ENCODE measurements at regions not wholly inside any gene's neighbourhood (a gene's known extent, or its start where the extent isn't known, plus 50 kb on each side); places are given as distances from the start of the nearest gene placed in this dataset.

DNA sequence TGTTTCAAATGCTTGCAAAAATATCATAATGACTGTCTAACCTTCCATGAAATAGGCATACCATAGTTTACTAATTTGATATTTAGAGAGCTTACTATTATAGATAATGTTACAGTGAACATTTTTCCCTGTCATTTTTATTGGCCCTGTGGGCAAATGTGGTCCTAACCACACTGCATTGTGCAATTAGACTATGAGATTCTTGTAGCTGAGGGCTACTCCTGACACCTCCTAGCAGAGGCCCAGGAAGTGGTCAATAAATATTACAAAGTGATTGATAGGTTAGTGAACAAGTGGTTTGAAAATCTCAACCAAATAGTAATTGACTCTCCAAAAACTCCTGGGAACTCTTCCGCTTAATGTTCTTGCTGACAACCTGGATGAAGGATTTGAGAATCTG lies 160.5 kb upstream of the KCNG1 start:
- Histone ChIP-seq H3K4me1 (ENCODE audit: control insufficient read depth, low read length) (no peaks in the 10 kb centered on the region), H4K20me1 (ENCODE audit: control insufficient read depth, insufficient read depth, low read depth, low read length) (no peaks in the 10 kb centered on the region), H3K27ac (ENCODE audit: low read depth, low read length) (no peak overlapping the region), H3F3A (ENCODE audit: control insufficient read depth, insufficient read depth) (no peaks in the 10 kb centered on the region), H3K9me3 (ENCODE audit: control insufficient read depth, insufficient read depth, low read length) (no peaks in the 10 kb centered on the region), H3K4me2 (ENCODE audit: low read length) (no peak overlapping the region), H3K27me3 (ENCODE audit: control insufficient read depth, low read length) (peaks cover 18% of the 10 kb centered on the region), H3K9me2 (replicated peaks; ENCODE audit: control insufficient read depth, low read length) (no peaks in the 10 kb centered on the region), H3K4me3 (ENCODE audit: low read length) (no peak overlapping the region), H3K36me3 (ENCODE audit: control insufficient read depth, low read length) (no peaks in the 10 kb centered on the region), H3K79me2 (ENCODE audit: control insufficient read depth, low read length) (no peaks in the 10 kb centered on the region)
- TF ChIP-seq EZH2phosphoT487 (IDR thresholded peaks at IDR 0.05; ENCODE audit: borderline replicate concordance, low read length), result no peak
- TF ChIP-seq, protein P1, sequence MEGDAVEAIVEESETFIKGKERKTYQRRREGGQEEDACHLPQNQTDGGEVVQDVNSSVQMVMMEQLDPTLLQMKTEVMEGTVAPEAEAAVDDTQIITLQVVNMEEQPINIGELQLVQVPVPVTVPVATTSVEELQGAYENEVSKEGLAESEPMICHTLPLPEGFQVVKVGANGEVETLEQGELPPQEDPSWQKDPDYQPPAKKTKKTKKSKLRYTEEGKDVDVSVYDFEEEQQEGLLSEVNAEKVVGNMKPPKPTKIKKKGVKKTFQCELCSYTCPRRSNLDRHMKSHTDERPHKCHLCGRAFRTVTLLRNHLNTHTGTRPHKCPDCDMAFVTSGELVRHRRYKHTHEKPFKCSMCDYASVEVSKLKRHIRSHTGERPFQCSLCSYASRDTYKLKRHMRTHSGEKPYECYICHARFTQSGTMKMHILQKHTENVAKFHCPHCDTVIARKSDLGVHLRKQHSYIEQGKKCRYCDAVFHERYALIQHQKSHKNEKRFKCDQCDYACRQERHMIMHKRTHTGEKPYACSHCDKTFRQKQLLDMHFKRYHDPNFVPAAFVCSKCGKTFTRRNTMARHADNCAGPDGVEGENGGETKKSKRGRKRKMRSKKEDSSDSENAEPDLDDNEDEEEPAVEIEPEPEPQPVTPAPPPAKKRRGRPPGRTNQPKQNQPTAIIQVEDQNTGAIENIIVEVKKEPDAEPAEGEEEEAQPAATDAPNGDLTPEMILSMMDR (IDR thresholded peaks at IDR 0.05; ENCODE audit: low read depth, low read length, poor library complexity, severe bottlenecking), result no peak

DNA sequence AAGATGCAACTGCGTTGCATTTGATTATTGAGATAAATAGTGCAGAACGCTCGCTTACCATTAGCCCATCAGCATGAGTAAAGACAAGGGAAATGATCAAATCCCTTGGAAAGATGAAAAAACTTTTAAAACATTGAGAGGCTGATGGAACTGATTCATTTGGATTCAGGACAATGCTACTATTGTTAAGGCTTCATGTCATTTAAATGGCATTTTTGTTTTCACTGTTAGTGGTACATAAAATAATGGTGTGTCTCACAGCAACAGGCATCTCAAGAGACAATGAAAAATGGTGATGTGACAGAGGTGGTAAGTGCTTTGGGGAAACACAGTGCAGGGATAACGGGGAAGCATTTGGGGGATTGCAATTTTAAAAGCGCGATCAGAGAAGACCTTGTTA lies 159.7 kb upstream of the KCNG1 start:
- Histone ChIP-seq H3K4me1 (ENCODE audit: control insufficient read depth, low read length) (no peaks in the 10 kb centered on the region), H3K36me3 (ENCODE audit: control insufficient read depth, low read length) (no peaks in the 10 kb centered on the region), H3K9me3 (ENCODE audit: control insufficient read depth, insufficient read depth, low read length) (no peaks in the 10 kb centered on the region), H3K79me2 (ENCODE audit: control insufficient read depth, low read length) (no peaks in the 10 kb centered on the region), H3K27ac (ENCODE audit: low read depth, low read length) (no peak overlapping the region), H3K4me2 (ENCODE audit: low read length) (no peak overlapping the region), H3K4me3 (ENCODE audit: low read length) (no peak overlapping the region), H3F3A (ENCODE audit: control insufficient read depth, insufficient read depth) (no peaks in the 10 kb centered on the region), H4K20me1 (ENCODE audit: control insufficient read depth, insufficient read depth, low read depth, low read length) (no peaks in the 10 kb centered on the region), H3K27me3 (ENCODE audit: control insufficient read depth, low read length) (peaks cover 18% of the 10 kb centered on the region), H3K9me2 (replicated peaks; ENCODE audit: control insufficient read depth, low read length) (no peaks in the 10 kb centered on the region)
- TF ChIP-seq, protein P1 (IDR thresholded peaks at IDR 0.05; ENCODE audit: low read depth, low read length, poor library complexity, severe bottlenecking), result no peak
- no peak for TF ChIP-seq EZH2phosphoT487 (IDR thresholded peaks at IDR 0.05; ENCODE audit: borderline replicate concordance, low read length)

- Histone ChIP-seq H3K79me2 (ENCODE audit: control insufficient read depth, low read length) (no peaks in the 10 kb centered on the region), H3K36me3 (ENCODE audit: control insufficient read depth, low read length) (no peaks in the 10 kb centered on the region), H3K9me2 (replicated peaks; ENCODE audit: control insufficient read depth, low read length) (no peaks in the 10 kb centered on the region), H3K4me3 (ENCODE audit: low read length) (no peak overlapping the region), H4K20me1 (ENCODE audit: control insufficient read depth, insufficient read depth, low read depth, low read length) (no peaks in the 10 kb centered on the region), H3K9me3 (ENCODE audit: control insufficient read depth, insufficient read depth, low read length) (no peaks in the 10 kb centered on the region), H3K27me3 (ENCODE audit: control insufficient read depth, low read length) (peaks cover 21% of the 10 kb centered on the region), H3K4me2 (ENCODE audit: low read length) (no peak overlapping the region), H3K27ac (ENCODE audit: low read depth, low read length) (no peak overlapping the region), H3F3A (ENCODE audit: control insufficient read depth, insufficient read depth) (no peaks in the 10 kb centered on the region), H3K4me1 (ENCODE audit: control insufficient read depth, low read length) (no peaks in the 10 kb centered on the region)
- no peak for TF ChIP-seq EZH2phosphoT487 (IDR thresholded peaks at IDR 0.05; ENCODE audit: borderline replicate concordance, low read length)
- TF ChIP-seq, protein P1 (IDR thresholded peaks at IDR 0.05; ENCODE audit: low read depth, low read length, poor library complexity, severe bottlenecking), result no peak
These were observed 155.2 kb upstream of the KCNG1 start for GRCh38 chr20:51178153-51178552.

DNA sequence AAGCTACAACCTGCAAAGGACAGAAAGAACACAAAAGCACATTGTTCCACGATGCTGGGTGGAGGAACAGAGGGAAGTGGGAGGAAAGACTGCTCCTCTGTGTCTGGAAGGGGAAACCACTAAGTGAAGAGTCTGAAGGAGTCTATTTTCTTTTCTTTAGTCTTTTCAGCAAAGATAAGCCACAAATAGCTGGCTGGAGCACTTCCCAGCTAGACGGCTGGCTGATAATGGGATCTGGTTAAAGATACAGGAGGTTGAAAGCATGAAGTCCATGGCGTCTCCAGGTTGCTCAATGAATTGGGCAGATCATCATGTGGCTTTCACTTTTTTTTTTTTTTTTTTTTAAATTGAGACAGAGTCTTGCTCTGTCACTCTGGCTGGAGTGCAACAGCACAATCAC lies 154.0 kb upstream of the KCNG1 start:
- Histone ChIP-seq H3K27me3 (ENCODE audit: control insufficient read depth, low read length) (peaks cover 21% of the 10 kb centered on the region), H3K36me3 (ENCODE audit: control insufficient read depth, low read length) (no peaks in the 10 kb centered on the region), H3K27ac (ENCODE audit: low read depth, low read length) (no peak overlapping the region), H3K4me3 (ENCODE audit: low read length) (no peak overlapping the region), H3F3A (ENCODE audit: control insufficient read depth, insufficient read depth) (no peaks in the 10 kb centered on the region), H3K9me3 (ENCODE audit: control insufficient read depth, insufficient read depth, low read length) (no peaks in the 10 kb centered on the region), H4K20me1 (ENCODE audit: control insufficient read depth, insufficient read depth, low read depth, low read length) (no peaks in the 10 kb centered on the region), H3K79me2 (ENCODE audit: control insufficient read depth, low read length) (no peaks in the 10 kb centered on the region), H3K4me1 (ENCODE audit: control insufficient read depth, low read length) (no peaks in the 10 kb centered on the region), H3K9me2 (replicated peaks; ENCODE audit: control insufficient read depth, low read length) (no peaks in the 10 kb centered on the region), H3K4me2 (ENCODE audit: low read length) (no peak overlapping the region)
- TF ChIP-seq EZH2phosphoT487 (IDR thresholded peaks at IDR 0.05; ENCODE audit: borderline replicate concordance, low read length), result no peak

Data from DOHH2 (cell line).